Stimulated activated naive B cell treated with anti-CD40 and anti-IgM and Interleukin-4, amounts not matched to agents 10 μg/mL and 1 μg/mL and 100 μg/mL, for 72 hours (primary cell): ENCODE measurements at regions not wholly inside any gene's neighbourhood (a gene's known extent, or its start where the extent isn't known, plus 50 kb on each side); places are given as distances from the start of the nearest gene placed in this dataset.
"Not testable (repeated sequence)": the region's sequence is repeated elsewhere in the genome, so short reads cannot be mapped to it uniquely, and the experiment has no call there.

Source experiments
- ATAC-seq, 2 donors: fragments of 150-1000 bp; cut with Tn5 transposase; replicated peaks; 2 replicates each; pipeline ENCODE4 v1.10.0; 2021; ENCODE audit warnings: moderate library complexity in 1 of 2
- DNase-seq: peaks from one replicate; pipeline ENCODE4 v3.0.0; 2021
- H3K27ac Mint-ChIP-seq: one replicate; pipeline ENCODE4 v1.8.0; 2022; ENCODE audit warnings: mild to moderate bottlenecking, mixed read lengths
- H3K27me3 Mint-ChIP-seq, 2 donors: one replicate each; pipeline ENCODE4 v1.8.0; 2022; ENCODE audit warnings: mixed read lengths in 2 of 2
- H3K36me3 Mint-ChIP-seq, 2 donors: one replicate each; pipeline ENCODE4 v1.8.0; 2022; ENCODE audit warnings: mixed read lengths in 2 of 2, mild to moderate bottlenecking in 1 of 2
- H3K4me1 Mint-ChIP-seq, 2 donors: one replicate each; pipeline ENCODE4 v1.8.0; 2022; ENCODE audit warnings: mixed read lengths in 2 of 2, mild to moderate bottlenecking in 1 of 2
- H3K4me3 Mint-ChIP-seq, 2 donors: one replicate each; pipeline ENCODE4 v1.8.0; 2022; ENCODE audit warnings: mild to moderate bottlenecking in 2 of 2, mixed read lengths in 2 of 2, moderate library complexity in 1 of 2
- H3K9me3 Mint-ChIP-seq, 2 donors: one replicate each; pipeline ENCODE4 v1.8.0; 2022; ENCODE audit warnings: mixed read lengths in 2 of 2, mild to moderate bottlenecking in 1 of 2

- no peaks in the 10 kb centered on the region for H3K36me3 Mint-ChIP-seq
- DNase-seq (no peak), ATAC-seq (no peak)
- no peak overlapping the region for H3K4me3 Mint-ChIP-seq
- H3K27me3 Mint-ChIP-seq: no peaks in the 10 kb centered on the region
- H3K4me1 Mint-ChIP-seq: no peaks in the 10 kb centered on the region
- H3K27ac Mint-ChIP-seq: no peak overlapping the region
- no peaks in the 10 kb centered on the region for H3K9me3 Mint-ChIP-seq
Measured at GRCh38 chr14:27566843-27567382, 969.1 kb upstream of the NOVA1 start.

DNA sequence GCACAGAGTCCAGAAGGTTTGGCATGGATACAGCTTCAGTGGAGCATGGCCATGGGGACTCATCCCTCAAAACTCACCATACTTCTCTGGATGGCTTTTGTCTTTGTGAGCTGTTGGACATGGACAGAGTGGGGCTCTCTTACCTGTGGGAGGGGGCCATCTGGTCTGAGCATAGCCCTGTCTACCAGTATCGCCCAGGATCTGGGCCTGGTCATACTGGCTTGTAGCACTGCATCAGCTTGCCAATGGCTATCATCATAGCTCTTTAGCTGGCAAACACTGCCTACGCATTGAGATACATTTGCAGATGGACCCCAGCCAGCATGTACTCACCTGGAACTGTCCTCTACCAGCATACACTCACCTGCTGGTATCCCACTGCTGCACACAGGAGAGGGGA lies 975.2 kb upstream of the NOVA1 start:
- Mint-ChIP-seq H3K4me3 (no peak overlapping the region), H3K9me3 (peaks cover 8 to 11% of the 10 kb centered on the region in 2 donors), H3K36me3 (no peaks in the 10 kb centered on the region), H3K4me1 (no peaks in the 10 kb centered on the region), H3K27ac (no peak overlapping the region), H3K27me3 (no peaks in the 10 kb centered on the region)
- DNase-seq (no peak), ATAC-seq (no peak)

GRCh38 chr14:27587103-27587502 lies 989.3 kb upstream of the NOVA1 start:
- no peak for ATAC-seq
- H3K36me3 Mint-ChIP-seq: no peaks in the 10 kb centered on the region
- peaks cover 0 to 1% of the 10 kb centered on the region in 2 donors for H3K9me3 Mint-ChIP-seq
- no peak overlapping the region for H3K27ac Mint-ChIP-seq
- H3K4me1 Mint-ChIP-seq: no peaks in the 10 kb centered on the region
- no peaks in the 10 kb centered on the region for H3K27me3 Mint-ChIP-seq
- no peak overlapping the region for H3K4me3 Mint-ChIP-seq
- no peak for DNase-seq

- no peak for ATAC-seq
- no peak for DNase-seq
- Mint-ChIP-seq H3K4me1 (no peaks in the 10 kb centered on the region), H3K27ac (no peak overlapping the region), H3K4me3 (no peak overlapping the region), H3K36me3 (no peaks in the 10 kb centered on the region), H3K27me3 (no peaks in the 10 kb centered on the region), H3K9me3 (peaks cover 2 to 6% of the 10 kb centered on the region in 2 donors)
Measured at GRCh38 chr14:27605282-27605681, 1007.4 kb upstream of the NOVA1 start.

- Mint-ChIP-seq H3K9me3 (peaks cover 2 to 5% of the 10 kb centered on the region in 2 donors), H3K4me1 (no peaks in the 10 kb centered on the region), H3K4me3 (no peak overlapping the region), H3K27me3 (no peaks in the 10 kb centered on the region), H3K27ac (no peak overlapping the region), H3K36me3 (no peaks in the 10 kb centered on the region)
- no peak for DNase-seq
- ATAC-seq: no peak
Measured at GRCh38 chr14:27608377-27608776, 1010.5 kb upstream of the NOVA1 start.

GRCh38 chr14:27612121-27612520 lies 1014.3 kb upstream of the NOVA1 start:
- Mint-ChIP-seq H3K27me3 (no peaks in the 10 kb centered on the region), H3K4me3 (no peak overlapping the region), H3K9me3 (peaks cover 0 to 2% of the 10 kb centered on the region in 2 donors), H3K36me3 (no peaks in the 10 kb centered on the region), H3K4me1 (no peaks in the 10 kb centered on the region), H3K27ac (no peak overlapping the region)
- DNase-seq (no peak), ATAC-seq (no peak)

- H3K4me3 Mint-ChIP-seq: no peak overlapping the region
- H3K4me1 Mint-ChIP-seq: no peaks in the 10 kb centered on the region
- ATAC-seq (no peak), DNase-seq (no peak)
- H3K27ac Mint-ChIP-seq: no peak overlapping the region
- H3K36me3 Mint-ChIP-seq: no peaks in the 10 kb centered on the region
- H3K27me3 Mint-ChIP-seq: no peaks in the 10 kb centered on the region
- H3K9me3 Mint-ChIP-seq: no peaks in the 10 kb centered on the region
Measured at GRCh38 chr14:27613102-27613501, 1015.3 kb upstream of the NOVA1 start.

- no peak overlapping the region for H3K27ac Mint-ChIP-seq
- H3K4me3 Mint-ChIP-seq: no peak overlapping the region
- peaks cover 5 to 14% of the 10 kb centered on the region in 2 donors for H3K9me3 Mint-ChIP-seq
- DNase-seq: no peak
- no peaks in the 10 kb centered on the region for H3K36me3 Mint-ChIP-seq
- ATAC-seq: no peak
- H3K27me3 Mint-ChIP-seq: no peaks in the 10 kb centered on the region
- no peaks in the 10 kb centered on the region for H3K4me1 Mint-ChIP-seq
Measured at GRCh38 chr14:27623782-27624181, 1025.9 kb upstream of the NOVA1 start.

DNA sequence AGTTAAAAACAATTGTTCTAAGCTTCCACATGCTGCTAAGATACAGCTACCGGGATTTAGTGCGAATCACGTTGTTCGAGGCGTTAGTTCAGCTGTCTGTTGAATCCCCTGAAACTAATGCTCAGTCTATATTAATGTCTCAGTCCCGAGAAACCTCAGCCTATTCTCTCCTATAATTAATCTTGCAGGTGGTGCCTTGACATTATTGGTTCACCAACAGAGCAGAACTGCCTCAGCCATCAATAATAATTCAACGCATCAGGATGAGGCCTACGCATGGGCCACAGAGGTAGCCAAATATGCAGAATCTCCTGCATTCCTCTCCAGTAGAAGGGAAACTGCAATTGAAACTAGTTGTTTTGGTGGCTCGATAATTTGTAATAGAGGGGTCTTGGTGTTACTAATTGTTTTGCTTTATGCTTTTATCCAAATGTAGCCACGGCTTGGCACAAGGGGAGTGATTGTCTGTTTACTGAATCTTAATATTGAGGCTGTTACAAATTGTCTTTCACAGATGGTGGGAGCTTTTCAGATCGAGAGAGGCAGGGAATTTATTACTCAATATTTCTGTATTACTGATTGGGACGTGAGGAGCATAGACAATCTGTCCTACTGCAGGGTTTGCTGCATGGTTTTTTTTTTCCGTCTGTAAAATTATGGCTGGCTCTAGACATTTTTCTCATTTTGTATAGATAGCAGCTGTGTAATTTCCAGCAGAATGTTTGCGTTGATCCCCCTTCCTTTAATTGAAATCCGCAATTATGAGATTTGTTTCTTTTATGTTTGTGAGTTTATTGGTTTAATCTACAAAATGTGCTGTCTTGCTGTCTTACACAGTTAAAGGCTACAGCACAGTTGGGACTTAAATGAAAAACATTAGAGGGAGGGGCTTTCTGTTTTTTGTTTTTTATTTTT lies 1036.5 kb upstream of the NOVA1 start:
- DNase-seq: no peak
- Mint-ChIP-seq H3K27ac (no peak overlapping the region), H3K36me3 (no peaks in the 10 kb centered on the region), H3K27me3 (no peaks in the 10 kb centered on the region), H3K4me1 (no peaks in the 10 kb centered on the region), H3K4me3 (no peak overlapping the region), H3K9me3 (peaks cover 0 to 4% of the 10 kb centered on the region in 2 donors)
- no peak for ATAC-seq

DNA sequence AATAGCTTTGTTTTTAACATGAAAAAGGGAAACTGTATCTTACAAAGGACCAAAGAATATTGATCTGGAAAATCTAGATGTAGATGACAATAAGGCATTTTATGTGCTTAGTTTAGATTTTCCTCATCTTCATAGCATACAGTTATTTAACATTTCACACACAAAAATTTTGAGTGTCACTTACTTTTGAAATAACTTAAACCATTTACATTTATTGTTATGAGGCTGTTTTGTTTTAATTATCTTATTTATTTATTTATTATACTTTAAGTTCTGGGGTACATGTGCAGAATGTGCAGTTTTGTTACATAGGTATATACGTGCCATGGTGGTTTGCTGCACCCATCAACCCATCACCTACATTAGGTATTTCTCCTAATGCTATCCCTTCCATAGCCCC lies 1042.9 kb upstream of the NOVA1 start:
- not testable (repeated sequence) for H3K36me3 Mint-ChIP-seq, H3K27ac Mint-ChIP-seq, H3K4me1 Mint-ChIP-seq, H3K9me3 Mint-ChIP-seq, ATAC-seq, DNase-seq, H3K4me3 Mint-ChIP-seq, H3K27me3 Mint-ChIP-seq

DNA sequence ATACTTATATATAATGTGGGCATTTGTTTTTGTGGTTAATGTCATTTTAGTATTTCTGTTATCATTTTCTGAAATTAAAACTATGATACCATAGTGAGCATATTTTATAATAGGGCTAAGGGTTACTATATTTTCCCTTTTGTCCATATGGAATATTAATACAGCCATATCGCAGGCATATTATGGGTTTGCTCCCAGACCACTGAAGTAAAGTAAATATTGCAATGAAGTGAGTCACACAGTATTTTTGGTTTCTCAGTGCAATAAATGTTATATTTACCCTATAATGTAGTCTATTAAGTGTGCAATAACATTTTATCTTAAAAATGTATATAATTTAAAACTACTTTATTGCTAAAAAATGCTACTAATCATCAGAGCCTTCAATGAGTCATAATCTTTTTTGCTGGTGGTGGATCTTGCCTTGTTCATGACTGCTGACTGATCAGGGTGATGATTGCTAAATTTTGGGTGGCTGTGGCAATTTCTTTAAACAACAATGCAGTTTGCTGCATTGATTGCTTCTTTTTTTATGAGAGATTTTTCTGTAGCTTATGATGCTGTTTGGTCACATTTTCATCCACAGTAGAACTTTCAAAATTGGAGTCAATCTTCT lies 1044.5 kb upstream of the NOVA1 start:
- DNase-seq (no peak), ATAC-seq (no peak)
- Mint-ChIP-seq H3K4me3 (no peak overlapping the region), H3K9me3 (peaks cover 0 to 2% of the 10 kb centered on the region in 2 donors), H3K4me1 (no peaks in the 10 kb centered on the region), H3K27ac (no peak overlapping the region), H3K36me3 (no peaks in the 10 kb centered on the region), H3K27me3 (no peaks in the 10 kb centered on the region)

DNA sequence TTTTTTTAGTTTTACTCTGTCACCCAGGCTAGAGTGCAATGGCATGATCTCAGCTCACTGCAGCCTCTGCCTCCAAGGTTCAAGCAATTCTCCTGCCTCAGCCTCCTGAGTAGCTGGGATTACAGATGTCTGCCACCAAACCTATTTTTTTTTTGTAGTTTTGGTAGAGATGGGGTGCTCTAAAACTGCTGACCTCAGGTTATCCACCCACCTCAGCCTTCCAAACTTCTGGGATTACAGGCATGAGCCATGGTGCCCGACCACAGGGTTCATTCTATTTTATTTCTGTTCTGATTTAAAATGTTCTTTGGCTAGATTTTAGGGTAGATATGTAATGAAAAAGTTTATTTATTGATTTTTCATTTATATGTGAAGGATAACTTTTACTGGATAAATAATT lies 1062.8 kb upstream of the NOVA1 start:
- Mint-ChIP-seq H3K9me3 (peaks cover 12 to 19% of the 10 kb centered on the region in 2 donors), H3K27ac (no peak overlapping the region), H3K4me1 (no peaks in the 10 kb centered on the region), H3K36me3 (no peaks in the 10 kb centered on the region), H3K27me3 (no peaks in the 10 kb centered on the region), H3K4me3 (no peak overlapping the region)
- DNase-seq: no peak
- no peak for ATAC-seq

- no peak overlapping the region for H3K27ac Mint-ChIP-seq
- H3K9me3 Mint-ChIP-seq: peaks cover 4 to 6% of the 10 kb centered on the region in 2 donors
- H3K27me3 Mint-ChIP-seq: no peaks in the 10 kb centered on the region
- no peak overlapping the region for H3K4me3 Mint-ChIP-seq
- DNase-seq: no peak
- H3K4me1 Mint-ChIP-seq: no peaks in the 10 kb centered on the region
- no peak for ATAC-seq
- H3K36me3 Mint-ChIP-seq: no peaks in the 10 kb centered on the region
Measured at GRCh38 chr14:27668531-27668930, 1070.7 kb upstream of the NOVA1 start.

DNA sequence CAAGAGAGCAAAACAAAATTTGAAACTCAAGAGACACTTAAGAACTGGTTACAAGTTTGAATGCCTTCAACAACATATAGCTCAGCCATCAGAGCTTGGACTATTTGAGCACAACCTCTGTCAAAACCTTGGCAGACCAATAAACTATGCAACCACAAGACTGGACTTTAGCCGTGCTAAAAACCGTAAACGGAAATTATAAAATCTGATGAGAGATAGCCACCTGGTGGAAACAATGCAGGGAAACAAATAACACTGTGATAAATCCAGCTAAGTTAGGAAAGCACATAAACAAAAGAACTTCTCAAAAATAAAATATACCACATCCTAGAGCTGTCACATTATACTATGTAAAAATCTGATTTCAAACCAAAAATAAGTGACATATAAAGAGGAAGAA lies 1074.2 kb upstream of the NOVA1 start:
- Mint-ChIP-seq H3K4me3 (no peak overlapping the region), H3K36me3 (no peaks in the 10 kb centered on the region), H3K27ac (no peak overlapping the region), H3K27me3 (no peaks in the 10 kb centered on the region), H3K9me3 (peaks cover 0 to 2% of the 10 kb centered on the region in 2 donors), H3K4me1 (no peaks in the 10 kb centered on the region)
- DNase-seq (no peak), ATAC-seq (no peak)
